Panc1 (cell line): ENCODE measurements at regions not wholly inside any gene's neighbourhood (a gene's known extent, or its start where the extent isn't known, plus 50 kb on each side); places are given as distances from the start of the nearest gene placed in this dataset.

Source experiments
- ATAC-seq: fragments of 200-7000 bp; cut with Tn5 transposase; 2 replicates; pipeline ENCODE4 v1.9.1; 2020; ENCODE audit warnings: mild to moderate bottlenecking, moderate library complexity
- BruUV-seq: library from RNA; stranded (reverse); fragments of 400-500 nt; replicated peaks from 2 replicates; lab custom pipeline; 2021; lab: Mats Ljungman, UMichigan
- CTCF ChIA-PET: fragments of 300-600 bp; sonication (Branson Sonifier 250); formaldehyde crosslinking; loops from one replicate; lab custom pipeline; 2022; ENCODE audit warnings: antibody characterized with exemption; lab: Charles Lee
- POLR2A ChIA-PET: fragments of 300-600 bp; sonication (Branson Sonifier 250); formaldehyde crosslinking; loops from one replicate; lab custom pipeline; 2022; ENCODE audit warnings: antibody characterized with exemption; lab: Charles Lee
- DNase-seq: peaks from one replicate; pipeline ENCODE4 v3.0.0-alpha.2; 2010; ENCODE audit warnings: low read depth, low spot score
- H3K27ac ChIP-seq: 2 replicates; pipeline ENCODE4 v1.5.1; 2011; ENCODE audit warnings: mild to moderate bottlenecking, low read length, inconsistent platforms
- H3K27me3 ChIP-seq: fragments of 200-500 bp; sonication (Bioruptor generic); 2 replicates; pipeline ENCODE4 v1.6.0; 2014; ENCODE audit warnings: low read length, inconsistent platforms; ENCODE audit not compliant: control insufficient read depth, insufficient read depth
- H3K36me3 ChIP-seq: fragments of 200-500 bp; sonication (Bioruptor generic); 2 replicates; pipeline ENCODE4 v1.5.1; 2014; ENCODE audit warnings: inconsistent platforms, mild to moderate bottlenecking, low read length, moderate library complexity; ENCODE audit not compliant: control insufficient read depth, insufficient read depth
- H3K4me1 ChIP-seq: 2 replicates; pipeline ENCODE4 v1.5.1; 2011; ENCODE audit warnings: inconsistent platforms, mild to moderate bottlenecking, low read length, moderate library complexity; ENCODE audit not compliant: control insufficient read depth, insufficient read depth
- H3K4me3 ChIP-seq, 2 experiments: 2 replicates each; pipeline ENCODE4 v1.5.1; 2011 to 2012; ENCODE audit warnings: low read depth in 2 of 2, low read length in 2 of 2, mild to moderate bottlenecking in 2 of 2, inconsistent platforms in 1 of 2, moderate library complexity in 1 of 2
- H3K9me3 ChIP-seq: fragments of 200-500 bp; sonication (Bioruptor generic); 2 replicates; pipeline ENCODE4 v1.5.1; 2014; ENCODE audit warnings: low read depth, mild to moderate bottlenecking, inconsistent platforms, low read length, moderate library complexity; ENCODE audit not compliant: control insufficient read depth, insufficient read depth
- CTCF ChIP-seq: fragments of 450-650 bp; IDR thresholded peaks from 2 replicates; pipeline ENCODE4 v1.5.1; 2017; ENCODE audit warnings: mild to moderate bottlenecking
- POLR2AphosphoS5 ChIP-seq: IDR thresholded peaks from 2 replicates; pipeline ENCODE4 v1.6.1; 2012; ENCODE audit warnings: mild to moderate bottlenecking, low read depth, low read length, moderate library complexity
- SIN3A ChIP-seq: IDR thresholded peaks from 2 replicates; pipeline ENCODE4 v1.6.1; 2012; ENCODE audit warnings: low read depth, mild to moderate bottlenecking, low read length, moderate library complexity, borderline replicate concordance; ENCODE audit not compliant: insufficient read depth
- TCF7L2 ChIP-seq: IDR thresholded peaks from 2 replicates; pipeline ENCODE4 v1.6.1; 2011; ENCODE audit warnings: mild to moderate bottlenecking, low read depth, low read length, inconsistent platforms
- in situ Hi-C: cut with HindIII; loops from 2 replicates; pipeline ENCODE4 v1.10.0; 2016; ENCODE audit warnings: low sequenced_read_pairs, low pct_unique_long_range_greater_than_20kb
- intact Hi-C: fragments of 100-400 bp; cut with micrococcal nuclease; formaldehyde crosslinking; loops from one replicate; pipeline ENCODE4 v1.10.0; 2022; ENCODE audit not compliant: unreplicated experiment
- TF ChIP-seq, protein P1 (sequence below), 2 experiments: IDR thresholded peaks; 2 replicates each; pipeline ENCODE4 v1.6.1; 2011 to 2012; ENCODE audit warnings: low read depth in 2 of 2, control low read depth in 1 of 2, low read length in 1 of 2, mild to moderate bottlenecking in 1 of 2, moderate library complexity in 1 of 2; ENCODE audit not compliant: insufficient read depth in 1 of 2

DNA sequence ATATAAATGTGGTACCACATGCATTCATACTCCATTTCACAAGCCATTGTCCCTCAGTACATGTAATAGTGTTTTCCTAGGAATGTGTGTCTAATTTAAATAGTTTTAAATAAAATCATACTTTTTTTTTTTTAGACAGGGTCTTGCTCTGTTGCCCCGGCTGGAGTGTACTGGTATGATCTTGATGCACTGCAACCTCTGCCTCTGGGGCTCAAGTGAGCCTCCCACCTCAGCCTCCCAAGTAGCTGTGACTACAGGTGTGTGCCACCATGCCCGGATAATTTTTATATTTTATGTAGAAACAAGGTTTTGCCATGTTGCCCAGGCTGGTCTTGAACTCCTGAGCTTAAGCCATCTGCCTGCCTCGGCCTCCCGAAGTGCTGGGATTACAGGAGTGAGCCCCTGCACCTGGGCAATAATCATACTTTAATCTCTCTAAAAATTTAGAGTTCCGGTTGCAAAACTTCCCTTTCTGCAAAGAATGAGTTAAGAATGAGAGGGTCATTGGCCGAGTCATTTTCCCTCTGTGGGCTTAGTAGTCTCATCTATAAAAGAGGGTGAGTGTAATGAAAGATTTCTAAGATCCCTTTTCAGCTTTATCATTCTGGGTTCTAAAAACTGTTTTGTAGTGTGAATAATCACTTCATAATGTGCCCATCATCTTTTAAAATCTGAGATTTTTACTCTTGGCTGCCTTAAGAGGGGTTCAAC lies 116.0 kb upstream of the PELI1 start:
- Histone ChIP-seq H3K27ac (no peak overlapping the region), H3K9me3 (no peaks in the 10 kb centered on the region), H3K4me1 (no peaks in the 10 kb centered on the region), H3K4me3 (no peak overlapping the region), H3K27me3 (peaks cover 2% of the 10 kb centered on the region), H3K36me3 (no peaks in the 10 kb centered on the region; the same call in 1 of the 2 replicates)
- intact Hi-C loops: no loop called here
- TF ChIP-seq CTCF: no peak
- TF ChIP-seq, protein P1, sequence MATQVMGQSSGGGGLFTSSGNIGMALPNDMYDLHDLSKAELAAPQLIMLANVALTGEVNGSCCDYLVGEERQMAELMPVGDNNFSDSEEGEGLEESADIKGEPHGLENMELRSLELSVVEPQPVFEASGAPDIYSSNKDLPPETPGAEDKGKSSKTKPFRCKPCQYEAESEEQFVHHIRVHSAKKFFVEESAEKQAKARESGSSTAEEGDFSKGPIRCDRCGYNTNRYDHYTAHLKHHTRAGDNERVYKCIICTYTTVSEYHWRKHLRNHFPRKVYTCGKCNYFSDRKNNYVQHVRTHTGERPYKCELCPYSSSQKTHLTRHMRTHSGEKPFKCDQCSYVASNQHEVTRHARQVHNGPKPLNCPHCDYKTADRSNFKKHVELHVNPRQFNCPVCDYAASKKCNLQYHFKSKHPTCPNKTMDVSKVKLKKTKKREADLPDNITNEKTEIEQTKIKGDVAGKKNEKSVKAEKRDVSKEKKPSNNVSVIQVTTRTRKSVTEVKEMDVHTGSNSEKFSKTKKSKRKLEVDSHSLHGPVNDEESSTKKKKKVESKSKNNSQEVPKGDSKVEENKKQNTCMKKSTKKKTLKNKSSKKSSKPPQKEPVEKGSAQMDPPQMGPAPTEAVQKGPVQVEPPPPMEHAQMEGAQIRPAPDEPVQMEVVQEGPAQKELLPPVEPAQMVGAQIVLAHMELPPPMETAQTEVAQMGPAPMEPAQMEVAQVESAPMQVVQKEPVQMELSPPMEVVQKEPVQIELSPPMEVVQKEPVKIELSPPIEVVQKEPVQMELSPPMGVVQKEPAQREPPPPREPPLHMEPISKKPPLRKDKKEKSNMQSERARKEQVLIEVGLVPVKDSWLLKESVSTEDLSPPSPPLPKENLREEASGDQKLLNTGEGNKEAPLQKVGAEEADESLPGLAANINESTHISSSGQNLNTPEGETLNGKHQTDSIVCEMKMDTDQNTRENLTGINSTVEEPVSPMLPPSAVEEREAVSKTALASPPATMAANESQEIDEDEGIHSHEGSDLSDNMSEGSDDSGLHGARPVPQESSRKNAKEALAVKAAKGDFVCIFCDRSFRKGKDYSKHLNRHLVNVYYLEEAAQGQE (IDR thresholded peaks at IDR 0.05; ENCODE audit: insufficient read depth in 1 of 2, low read depth in 2 of 2, low read length in 1 of 2): no peak
- in situ Hi-C loops: no loop called here
- ATAC-seq (no peak), DNase-seq (no peak)
- ChIA-PET CTCF (no interaction called here), POLR2A (no interaction called here)
- no TSS peak for BruUV-seq

DNA sequence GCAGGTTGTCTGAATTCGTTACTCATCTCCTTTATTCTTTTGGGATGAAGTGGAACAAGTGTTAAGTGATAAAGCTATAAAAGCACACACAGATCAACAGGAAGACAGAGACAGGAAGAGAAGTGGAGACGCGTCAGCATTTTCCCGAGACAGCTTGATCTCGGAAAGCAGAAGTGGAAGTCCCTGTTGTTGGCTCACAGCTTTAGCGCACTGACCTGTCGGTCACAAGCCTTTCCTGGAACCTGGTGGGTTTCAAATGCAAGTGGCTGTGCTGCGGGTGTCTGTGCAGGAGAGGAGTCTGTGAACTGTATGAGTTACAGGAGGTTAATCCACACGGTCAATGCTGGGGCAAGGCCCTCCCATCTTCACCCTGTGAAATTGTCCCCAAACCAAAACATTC lies 116.6 kb upstream of the PELI1 start:
- in situ Hi-C loops: no loop called here
- no TSS peak for BruUV-seq
- POLR2A ChIA-PET: no interaction called here
- TF ChIP-seq SIN3A: no peak
- TF ChIP-seq CTCF: no peak
- no peak for TF ChIP-seq POLR2AphosphoS5
- TF ChIP-seq, protein P1 (IDR thresholded peaks at IDR 0.05; ENCODE audit: insufficient read depth in 1 of 2, low read depth in 2 of 2, low read length in 1 of 2): no peak
- no peak for TF ChIP-seq TCF7L2
- no peaks in the 10 kb centered on the region for H3K4me1 ChIP-seq
- CTCF ChIA-PET: no interaction called here
- H3K36me3 ChIP-seq: no peaks in the 10 kb centered on the region; the same call in 1 of the 2 replicates
- no peak overlapping the region for H3K4me3 ChIP-seq
- DNase-seq: no peak
- intact Hi-C loops: no loop called here
- ATAC-seq: no peak
- no peak overlapping the region for H3K27ac ChIP-seq
- H3K27me3 ChIP-seq: peaks cover 2% of the 10 kb centered on the region
- H3K9me3 ChIP-seq: no peaks in the 10 kb centered on the region
